ENCODE measurements at regions not wholly inside any gene's neighbourhood (a gene's known extent, or its start where the extent isn't known, plus 50 kb on each side); places are given as distances from the start of the nearest gene placed in this dataset.

- TF ChIP-seq EZH2phosphoT487 (IDR thresholded peaks at IDR 0.05) (no peak), EZH2 (IDR thresholded peaks at IDR 0.05) (no peak)
- TF ChIP-seq, protein P1, sequence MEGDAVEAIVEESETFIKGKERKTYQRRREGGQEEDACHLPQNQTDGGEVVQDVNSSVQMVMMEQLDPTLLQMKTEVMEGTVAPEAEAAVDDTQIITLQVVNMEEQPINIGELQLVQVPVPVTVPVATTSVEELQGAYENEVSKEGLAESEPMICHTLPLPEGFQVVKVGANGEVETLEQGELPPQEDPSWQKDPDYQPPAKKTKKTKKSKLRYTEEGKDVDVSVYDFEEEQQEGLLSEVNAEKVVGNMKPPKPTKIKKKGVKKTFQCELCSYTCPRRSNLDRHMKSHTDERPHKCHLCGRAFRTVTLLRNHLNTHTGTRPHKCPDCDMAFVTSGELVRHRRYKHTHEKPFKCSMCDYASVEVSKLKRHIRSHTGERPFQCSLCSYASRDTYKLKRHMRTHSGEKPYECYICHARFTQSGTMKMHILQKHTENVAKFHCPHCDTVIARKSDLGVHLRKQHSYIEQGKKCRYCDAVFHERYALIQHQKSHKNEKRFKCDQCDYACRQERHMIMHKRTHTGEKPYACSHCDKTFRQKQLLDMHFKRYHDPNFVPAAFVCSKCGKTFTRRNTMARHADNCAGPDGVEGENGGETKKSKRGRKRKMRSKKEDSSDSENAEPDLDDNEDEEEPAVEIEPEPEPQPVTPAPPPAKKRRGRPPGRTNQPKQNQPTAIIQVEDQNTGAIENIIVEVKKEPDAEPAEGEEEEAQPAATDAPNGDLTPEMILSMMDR (IDR thresholded peaks at IDR 0.05), result no peak
These were observed 476.6 kb upstream of the TGFBR2 start for GRCh38 chr3:30129765-30130164.

All from neural progenitor cell (in vitro differentiated cells).